ENCODE measurements at regions not wholly inside any gene's neighbourhood (a gene's known extent, or its start where the extent isn't known, plus 50 kb on each side); places are given as distances from the start of the nearest gene placed in this dataset.

- DNase-seq (ENCODE audit: low read depth in 1 of 2, low spot score in 1 of 2) = no peak
- TF ChIP-seq ZFP36 (IDR thresholded peaks at IDR 0.05; ENCODE audit: borderline replicate concordance, partially characterized antibody) (no peak), EHF (CRISPR knock-in tag; IDR thresholded peaks at IDR 0.05) (no peak), RNF2 (IDR thresholded peaks at IDR 0.05; ENCODE audit: borderline replicate concordance, low read depth) (no peak), USF2 (IDR thresholded peaks at IDR 0.05) (no peak), ELK1 (IDR thresholded peaks at IDR 0.05; ENCODE audit: low read depth, low read length) (no peak), KDM1A (IDR thresholded peaks at IDR 0.05; ENCODE audit: low read depth) (no peak), MAX (IDR thresholded peaks at IDR 0.05) (no peak), RFX5 (IDR thresholded peaks at IDR 0.05) (no peak), CTCF (IDR thresholded peaks at IDR 0.05) (no peak), ZSCAN20 (CRISPR knock-in tag; IDR thresholded peaks at IDR 0.05) (no peak), CHD2 (IDR thresholded peaks at IDR 0.05; ENCODE audit: low read length, partially characterized antibody) (no peak), KDM5A (IDR thresholded peaks at IDR 0.05) (no peak), JUNB (IDR thresholded peaks at IDR 0.05) (no peak), HEYL (CRISPR knock-in tag; IDR thresholded peaks at IDR 0.05) (no peak), RAD21 (conservative IDR thresholded peaks at IDR 0.05 in 1 of 2, IDR thresholded peaks at IDR 0.05 in 1 of 2) (no peak), HMGXB4 (CRISPR knock-in tag; IDR thresholded peaks at IDR 0.05; ENCODE audit: borderline replicate concordance) (no peak), PBX3 (IDR thresholded peaks at IDR 0.05) (no peak), NFE2L2 (conservative IDR thresholded peaks at IDR 0.05; ENCODE audit: low read length) (no peak)
- POLR2A ChIA-PET = no interaction called here
Observed at GRCh38 chr3:72086042-72086742, 301.2 kb upstream of the PROK2 start.

GRCh38 chr3:72085036-72085435 lies 300.1 kb upstream of the PROK2 start:
- CTCF ChIA-PET = no interaction called here
- H3K9me3 ChIP-seq = no peaks in the 10 kb centered on the region
- H3K27ac ChIP-seq = no peak overlapping the region
- H3K4me1 ChIP-seq = no peaks in the 10 kb centered on the region
- no peak for FAIRE-seq
- DNase-seq (ENCODE audit: low read depth in 1 of 2, low spot score in 1 of 2) = no peak
- POLR2A ChIA-PET = no interaction called here
- H3K4me2 ChIP-seq = no peak overlapping the region
- H3K4me3 ChIP-seq = no peak overlapping the region
- WGBS (ENCODE audit: missing lambda C conversion rate) = 46% methylated on average over 3 of the region's 6 CpGs
- ATAC-seq = no peak
- TF ChIP-seq POLR2A (IDR thresholded peaks at IDR 0.05; ENCODE audit: low read length) (no peak), REST (IDR thresholded peaks at IDR 0.05) (no peak), EP300 (IDR thresholded peaks at IDR 0.05) (no peak), NR3C1 (IDR thresholded peaks at IDR 0.05) (no peak), SMC3 (IDR thresholded peaks at IDR 0.05) (no peak), RNF2 (IDR thresholded peaks at IDR 0.05; ENCODE audit: borderline replicate concordance, low read depth) (no peak), EHMT2 (IDR thresholded peaks at IDR 0.05; ENCODE audit: low read depth) (no peak), NFE2L2 (conservative IDR thresholded peaks at IDR 0.05; ENCODE audit: low read length) (no peak), POLR2AphosphoS2 (conservative IDR thresholded peaks at IDR 0.05; ENCODE audit: low read length) (no peak), USF2 (IDR thresholded peaks at IDR 0.05) (no peak), JUNB (IDR thresholded peaks at IDR 0.05) (no peak)

More at GRCh38 chr3:72086042-72086742, 301.2 kb upstream of the PROK2 start:
- ATAC-seq = no peak
- CTCF ChIA-PET = interaction anchor here (1.2 kb wide), 1 partner anchor 131 kb away, joined by 4 read pairs; no protein-coding TSS in a partner anchor
- H3K27ac ChIP-seq = no peak overlapping the region
- no peaks in the 10 kb centered on the region for H3K4me1 ChIP-seq
- no peak overlapping the region for H3K4me2 ChIP-seq
- H3K9me3 ChIP-seq = no peaks in the 10 kb centered on the region
- no peak for FAIRE-seq
- WGBS (ENCODE audit: missing lambda C conversion rate) = 60% methylated on average over 5 of the region's 5 CpGs
- no peak overlapping the region for H3K4me3 ChIP-seq
